ENCODE measurements at regions not wholly inside any gene's neighbourhood (a gene's known extent, or its start where the extent isn't known, plus 50 kb on each side); places are given as distances from the start of the nearest gene placed in this dataset.

DNA sequence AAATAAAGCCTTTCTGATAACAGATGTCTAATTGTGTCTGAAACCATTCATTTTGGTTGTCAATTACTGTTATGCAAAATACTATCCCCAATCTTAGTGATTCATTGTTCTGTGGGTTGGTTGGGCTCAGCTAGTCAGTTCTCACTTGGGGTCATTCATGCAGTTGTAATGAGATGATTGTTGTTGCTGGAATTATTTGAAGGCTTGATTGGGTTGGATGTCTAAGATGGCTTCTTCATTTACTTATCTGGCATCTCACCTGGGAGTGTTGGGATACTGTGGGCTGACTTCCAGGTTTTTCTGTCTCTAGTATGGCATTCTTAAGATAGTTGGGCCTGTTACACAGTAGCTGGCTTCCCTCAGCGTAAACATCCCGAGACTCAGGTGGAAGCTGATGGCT, 217.8 kb upstream of the B3GALT2 start:
- H3K27ac Mint-ChIP-seq (ENCODE audit: unreplicated experiment), result no peak overlapping the region
- no peak for DNase-seq
- peaks cover 11% of the 10 kb centered on the region for H3K4me1 Mint-ChIP-seq (ENCODE audit: low read depth, unreplicated experiment)
- H3K9me3 Mint-ChIP-seq (ENCODE audit: unreplicated experiment), result no peaks in the 10 kb centered on the region
- TF ChIP-seq, protein P1, sequence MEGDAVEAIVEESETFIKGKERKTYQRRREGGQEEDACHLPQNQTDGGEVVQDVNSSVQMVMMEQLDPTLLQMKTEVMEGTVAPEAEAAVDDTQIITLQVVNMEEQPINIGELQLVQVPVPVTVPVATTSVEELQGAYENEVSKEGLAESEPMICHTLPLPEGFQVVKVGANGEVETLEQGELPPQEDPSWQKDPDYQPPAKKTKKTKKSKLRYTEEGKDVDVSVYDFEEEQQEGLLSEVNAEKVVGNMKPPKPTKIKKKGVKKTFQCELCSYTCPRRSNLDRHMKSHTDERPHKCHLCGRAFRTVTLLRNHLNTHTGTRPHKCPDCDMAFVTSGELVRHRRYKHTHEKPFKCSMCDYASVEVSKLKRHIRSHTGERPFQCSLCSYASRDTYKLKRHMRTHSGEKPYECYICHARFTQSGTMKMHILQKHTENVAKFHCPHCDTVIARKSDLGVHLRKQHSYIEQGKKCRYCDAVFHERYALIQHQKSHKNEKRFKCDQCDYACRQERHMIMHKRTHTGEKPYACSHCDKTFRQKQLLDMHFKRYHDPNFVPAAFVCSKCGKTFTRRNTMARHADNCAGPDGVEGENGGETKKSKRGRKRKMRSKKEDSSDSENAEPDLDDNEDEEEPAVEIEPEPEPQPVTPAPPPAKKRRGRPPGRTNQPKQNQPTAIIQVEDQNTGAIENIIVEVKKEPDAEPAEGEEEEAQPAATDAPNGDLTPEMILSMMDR (IDR thresholded peaks at IDR 0.05; ENCODE audit: partially characterized antibody, unreplicated experiment), result no peak
- H3K4me3 Mint-ChIP-seq (ENCODE audit: unreplicated experiment), result no peak overlapping the region
- no peaks in the 10 kb centered on the region for H3K36me3 Mint-ChIP-seq (ENCODE audit: unreplicated experiment)
- H3K27me3 Mint-ChIP-seq (ENCODE audit: unreplicated experiment), result no peaks in the 10 kb centered on the region

DNA sequence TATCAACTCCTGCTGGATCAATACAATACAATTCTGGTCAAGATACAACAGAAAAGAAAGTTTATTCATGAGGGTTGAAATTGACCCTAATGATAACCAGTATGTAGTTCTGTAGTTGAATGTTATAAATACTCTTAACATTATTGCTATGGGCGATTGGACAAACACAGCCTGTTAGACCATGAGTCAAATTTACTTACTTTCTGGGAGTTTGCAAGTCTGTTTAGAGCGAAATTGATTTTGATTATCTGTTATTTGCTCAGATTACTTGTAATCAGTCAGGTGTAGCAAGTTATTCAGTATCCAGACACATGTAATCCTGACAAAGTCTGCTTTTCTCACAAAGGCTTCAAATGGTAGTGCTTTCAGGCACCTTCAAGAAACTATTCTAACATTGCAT, 216.6 kb upstream of the B3GALT2 start:
- H3K9me3 Mint-ChIP-seq (ENCODE audit: unreplicated experiment), result no peaks in the 10 kb centered on the region
- H3K27ac Mint-ChIP-seq (ENCODE audit: unreplicated experiment), result no peak overlapping the region
- TF ChIP-seq, protein P1 (IDR thresholded peaks at IDR 0.05; ENCODE audit: partially characterized antibody, unreplicated experiment), result no peak
- DNase-seq, result no peak
- no peak overlapping the region for H3K4me3 Mint-ChIP-seq (ENCODE audit: unreplicated experiment)
- no peaks in the 10 kb centered on the region for H3K27me3 Mint-ChIP-seq (ENCODE audit: unreplicated experiment)
- no peaks in the 10 kb centered on the region for H3K36me3 Mint-ChIP-seq (ENCODE audit: unreplicated experiment)
- H3K4me1 Mint-ChIP-seq (ENCODE audit: low read depth, unreplicated experiment), result peaks cover 11% of the 10 kb centered on the region

GRCh38 chr1:193402037-193402436, 215.6 kb upstream of the B3GALT2 start:
- H3K4me1 Mint-ChIP-seq (ENCODE audit: low read depth, unreplicated experiment), result peaks cover 11% of the 10 kb centered on the region
- no peaks in the 10 kb centered on the region for H3K9me3 Mint-ChIP-seq (ENCODE audit: unreplicated experiment)
- no peaks in the 10 kb centered on the region for H3K27me3 Mint-ChIP-seq (ENCODE audit: unreplicated experiment)
- TF ChIP-seq, protein P1 (IDR thresholded peaks at IDR 0.05; ENCODE audit: partially characterized antibody, unreplicated experiment), result no peak
- no peaks in the 10 kb centered on the region for H3K36me3 Mint-ChIP-seq (ENCODE audit: unreplicated experiment)
- no peak overlapping the region for H3K27ac Mint-ChIP-seq (ENCODE audit: unreplicated experiment)
- DNase-seq, result no peak
- no peak overlapping the region for H3K4me3 Mint-ChIP-seq (ENCODE audit: unreplicated experiment)

DNA sequence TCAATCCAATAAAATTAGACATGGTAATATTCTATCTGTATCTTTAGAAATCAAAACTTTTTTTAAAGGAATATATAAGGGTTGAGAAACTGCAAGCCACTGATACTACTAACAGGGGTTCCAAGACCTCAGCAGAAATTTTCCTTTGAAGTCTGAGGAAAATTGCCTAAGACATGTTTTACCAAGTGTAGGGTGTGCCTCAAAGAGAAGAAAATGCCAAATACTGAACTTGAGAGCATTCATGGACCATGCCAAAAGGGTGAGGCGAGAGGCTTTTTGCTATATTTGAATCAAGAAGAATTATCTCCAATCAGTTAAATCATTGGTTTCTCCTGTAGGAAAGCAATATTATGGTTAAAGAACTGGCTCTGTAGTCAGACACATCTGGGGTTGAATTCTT, 207.9 kb upstream of the B3GALT2 start:
- Mint-ChIP-seq H3K9me3 (ENCODE audit: unreplicated experiment) (no peaks in the 10 kb centered on the region), H3K36me3 (ENCODE audit: unreplicated experiment) (no peaks in the 10 kb centered on the region), H3K4me3 (ENCODE audit: unreplicated experiment) (no peak overlapping the region), H3K4me1 (ENCODE audit: low read depth, unreplicated experiment) (no peaks in the 10 kb centered on the region), H3K27me3 (ENCODE audit: unreplicated experiment) (no peaks in the 10 kb centered on the region), H3K27ac (ENCODE audit: unreplicated experiment) (no peak overlapping the region)
- TF ChIP-seq, protein P1 (IDR thresholded peaks at IDR 0.05; ENCODE audit: partially characterized antibody, unreplicated experiment), result no peak
- no peak for DNase-seq

DNA sequence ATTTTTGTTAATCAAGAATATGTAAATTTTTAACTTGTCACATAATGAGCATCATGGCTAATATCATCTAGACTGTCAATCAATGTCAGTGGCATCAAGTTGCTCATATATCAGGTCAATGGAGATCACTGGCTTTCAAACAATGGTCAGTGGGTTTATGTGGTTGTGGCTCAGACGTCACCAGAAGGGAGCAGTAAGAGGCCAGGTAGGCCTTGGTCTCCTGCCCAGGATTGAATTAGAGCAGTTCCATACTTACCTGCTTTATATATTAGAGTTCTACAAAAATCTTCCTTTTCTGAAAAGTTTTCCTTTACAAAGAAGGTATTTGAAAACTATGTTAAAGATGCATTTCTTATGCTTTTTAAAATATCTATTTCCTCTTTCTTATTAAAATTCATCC, 206.3 kb upstream of the B3GALT2 start:
- Mint-ChIP-seq H3K27ac (ENCODE audit: unreplicated experiment) (no peak overlapping the region), H3K4me1 (ENCODE audit: low read depth, unreplicated experiment) (no peaks in the 10 kb centered on the region), H3K4me3 (ENCODE audit: unreplicated experiment) (no peak overlapping the region), H3K36me3 (ENCODE audit: unreplicated experiment) (no peaks in the 10 kb centered on the region), H3K27me3 (ENCODE audit: unreplicated experiment) (peaks cover 2% of the 10 kb centered on the region), H3K9me3 (ENCODE audit: unreplicated experiment) (no peaks in the 10 kb centered on the region)
- no peak for DNase-seq
- TF ChIP-seq, protein P1 (IDR thresholded peaks at IDR 0.05; ENCODE audit: partially characterized antibody, unreplicated experiment), result no peak
